ENCODE measurements at regions not wholly inside any gene's neighbourhood (a gene's known extent, or its start where the extent isn't known, plus 50 kb on each side); places are given as distances from the start of the nearest gene placed in this dataset.

DNA sequence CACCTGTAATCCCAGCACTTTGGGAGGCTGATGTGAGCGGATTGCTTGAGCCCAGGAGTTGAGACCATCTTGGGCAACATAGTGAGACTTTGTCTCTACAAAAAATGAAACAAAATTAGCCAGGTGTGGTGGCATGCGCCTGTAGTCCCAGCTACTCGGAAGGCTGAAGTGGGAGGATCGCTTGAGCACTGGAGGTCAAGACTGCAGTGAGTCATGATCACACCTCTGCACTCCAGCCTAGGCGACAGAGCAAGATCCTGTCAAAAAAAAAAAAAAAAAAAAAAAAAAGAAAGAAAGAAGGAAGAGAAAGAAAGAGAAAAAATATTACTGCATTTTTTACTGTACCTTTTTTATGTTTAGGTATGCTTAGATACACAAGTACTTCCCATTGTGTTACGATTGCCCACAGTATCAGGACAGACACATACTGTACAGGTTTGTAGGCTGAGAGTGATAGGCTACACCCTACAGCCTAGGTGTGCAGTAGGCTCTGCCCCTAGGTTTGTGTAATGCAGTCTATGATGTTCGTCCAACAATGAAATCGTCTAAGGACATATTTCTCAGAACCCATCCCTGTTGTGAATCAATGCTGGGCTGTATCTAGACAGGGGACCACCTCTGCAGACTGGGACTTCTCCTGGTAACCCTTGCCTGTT, 160.4 kb upstream of the PWP1 start:
- DNase-seq (ENCODE audit: low spot score) = no peak

DNA sequence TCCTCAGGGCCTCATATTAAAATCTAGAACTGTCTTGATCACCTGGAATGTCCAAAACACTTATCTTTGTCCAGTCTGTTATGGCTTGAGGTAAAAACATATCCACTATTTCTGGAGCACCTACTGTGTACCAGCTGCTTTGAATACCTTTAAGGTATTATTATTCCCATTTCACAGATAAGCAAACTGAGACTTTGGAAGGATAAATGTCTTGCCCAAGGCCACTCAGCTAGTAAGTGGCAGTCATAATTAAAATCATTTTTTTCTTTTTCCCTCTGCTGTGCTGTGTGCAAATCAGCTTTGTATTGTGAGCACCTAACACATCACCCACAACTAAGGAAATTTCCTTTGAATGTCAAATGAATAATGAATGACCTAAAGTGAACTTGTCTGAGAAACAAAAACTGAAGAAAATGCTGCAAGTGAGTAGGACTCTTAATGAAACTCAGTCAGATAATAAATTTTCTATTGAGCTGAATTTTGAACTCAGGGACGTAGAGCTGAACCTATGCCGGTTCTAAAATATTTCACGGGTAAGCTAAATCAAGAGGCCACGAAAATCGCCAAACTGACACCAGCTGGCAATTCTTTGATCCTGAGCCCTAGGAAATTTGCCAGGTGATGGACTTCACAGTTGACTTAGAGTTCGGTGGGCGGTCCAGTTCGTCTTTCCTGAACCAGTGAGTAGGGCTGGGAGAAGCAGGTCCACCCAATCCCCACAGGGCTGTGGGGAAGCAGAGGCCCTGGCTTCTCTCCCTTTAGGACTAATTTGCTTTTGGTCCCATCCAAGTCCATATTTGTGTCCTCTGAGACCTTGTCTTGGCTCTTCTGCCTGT, 159.7 kb upstream of the PWP1 start:
- DNase-seq (ENCODE audit: low spot score) = no peak

DNA sequence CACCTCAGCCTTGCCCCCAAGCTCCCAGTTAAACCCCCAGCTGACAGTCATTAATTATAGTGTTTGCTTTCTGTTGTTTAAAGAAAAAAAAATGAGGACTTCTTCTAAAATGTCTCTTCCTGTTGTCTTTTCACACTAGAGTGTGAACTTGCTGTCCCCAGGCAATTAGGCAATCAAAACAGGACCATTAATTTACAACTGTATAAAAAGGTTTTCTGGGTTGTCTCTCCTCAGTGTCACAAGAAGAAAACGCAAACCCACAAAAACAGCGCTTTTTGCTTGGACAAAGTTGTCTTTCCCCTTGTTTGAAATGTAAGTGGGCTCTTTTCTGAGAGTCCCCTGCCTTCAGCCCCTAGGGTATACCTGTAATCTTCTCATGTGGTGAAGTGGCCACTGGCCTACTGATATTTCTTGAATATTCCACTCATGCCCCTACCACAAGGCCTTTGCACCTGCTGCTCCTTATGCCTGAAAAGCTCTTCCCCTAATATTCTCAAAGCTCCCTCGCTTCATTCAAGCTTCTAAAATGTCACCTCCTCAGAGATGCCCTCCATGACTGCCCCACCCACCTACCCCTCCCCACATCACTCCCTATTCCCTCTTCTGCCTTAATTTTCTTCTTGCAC, 158.9 kb upstream of the PWP1 start:
- no peak for DNase-seq (ENCODE audit: low spot score)

DNA sequence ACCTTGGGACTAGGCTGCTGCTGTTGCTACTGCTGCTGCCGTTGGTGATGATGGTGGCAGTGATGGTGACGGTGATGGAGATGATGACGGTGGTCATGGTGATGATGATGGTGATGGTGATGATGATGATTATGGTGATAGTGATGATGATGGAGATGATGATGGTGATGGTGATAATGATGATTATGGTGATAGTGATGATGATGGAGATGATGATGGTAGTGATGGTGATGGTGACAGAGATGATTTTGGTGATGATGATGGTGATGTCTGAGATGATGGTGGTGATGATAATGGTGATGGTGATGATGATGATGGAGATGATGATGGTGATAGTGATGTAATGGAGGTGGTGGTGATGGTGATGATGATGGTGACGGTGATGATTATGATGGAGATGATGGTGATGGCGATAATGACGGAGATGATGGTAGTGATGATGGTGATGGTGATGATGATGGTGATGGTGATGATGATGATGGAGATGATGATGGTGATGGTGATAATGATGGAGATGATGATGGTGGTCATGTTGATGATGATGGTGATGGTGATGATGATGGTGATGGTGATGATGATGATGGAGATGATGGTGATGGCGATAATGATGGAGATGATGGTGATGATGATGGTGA, 156.8 kb upstream of the PWP1 start:
- no peak for DNase-seq (ENCODE audit: low spot score)

DNA sequence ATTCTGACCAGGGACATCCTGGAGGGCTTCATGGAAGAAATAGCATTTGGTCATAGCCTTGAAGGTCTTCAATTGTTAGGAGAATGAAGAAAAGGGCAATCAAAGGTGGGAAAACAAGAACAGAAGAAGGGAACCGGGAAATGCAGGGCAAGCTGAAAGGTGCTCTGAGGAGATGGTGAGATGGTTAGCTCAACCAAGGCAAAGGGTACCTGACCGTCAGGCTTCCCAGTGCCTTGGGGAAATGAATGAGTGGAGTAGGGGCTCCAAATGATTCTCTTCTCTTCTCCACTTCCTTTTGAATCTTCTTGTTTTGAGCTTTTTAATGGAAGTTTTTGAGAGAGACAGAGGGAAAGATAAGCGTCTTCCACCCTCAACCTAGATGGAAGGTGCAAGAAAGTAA, 155.6 kb upstream of the PWP1 start:
- DNase-seq (ENCODE audit: low spot score) = no peak

DNA sequence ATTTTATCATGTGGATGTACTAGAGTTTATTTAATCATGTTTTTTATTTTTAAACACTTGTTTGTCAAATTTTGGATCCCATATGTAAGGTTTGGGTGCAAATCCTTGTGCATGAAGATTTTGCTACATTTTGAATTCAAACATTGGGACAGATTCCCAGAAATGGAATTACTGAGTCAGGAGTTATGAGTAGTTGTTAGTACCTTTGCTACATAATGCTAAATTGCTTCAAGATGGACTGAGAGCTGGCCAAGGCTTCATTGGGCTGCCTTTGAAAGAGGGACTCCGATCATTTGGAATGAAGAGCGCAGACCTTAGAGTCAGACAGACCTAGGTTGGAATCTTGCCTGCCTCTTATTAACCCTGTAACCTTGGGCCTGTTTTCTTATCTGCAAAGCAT, 154.9 kb upstream of the PWP1 start:
- DNase-seq (ENCODE audit: low spot score) = peak; percentile 36

DNA sequence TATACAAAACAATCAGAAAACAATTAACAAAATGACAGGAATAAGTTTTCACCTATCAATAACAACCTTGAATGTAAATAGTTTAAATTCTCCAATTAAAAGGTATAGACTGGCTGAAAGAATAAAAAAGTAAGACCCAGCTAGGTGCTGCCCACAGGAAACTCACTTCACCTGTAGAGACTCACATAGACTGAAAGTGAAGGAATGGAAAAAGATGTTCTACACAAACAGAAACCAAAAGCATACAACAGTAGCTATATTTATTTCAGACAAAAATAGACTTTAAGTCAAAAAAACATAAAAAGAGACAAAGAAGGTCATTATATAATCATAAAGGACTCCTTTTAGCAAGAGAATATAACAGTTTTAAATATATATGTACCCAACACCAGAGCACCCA, 152.4 kb upstream of the PWP1 start:
- no peak for DNase-seq (ENCODE audit: low spot score)

DNA sequence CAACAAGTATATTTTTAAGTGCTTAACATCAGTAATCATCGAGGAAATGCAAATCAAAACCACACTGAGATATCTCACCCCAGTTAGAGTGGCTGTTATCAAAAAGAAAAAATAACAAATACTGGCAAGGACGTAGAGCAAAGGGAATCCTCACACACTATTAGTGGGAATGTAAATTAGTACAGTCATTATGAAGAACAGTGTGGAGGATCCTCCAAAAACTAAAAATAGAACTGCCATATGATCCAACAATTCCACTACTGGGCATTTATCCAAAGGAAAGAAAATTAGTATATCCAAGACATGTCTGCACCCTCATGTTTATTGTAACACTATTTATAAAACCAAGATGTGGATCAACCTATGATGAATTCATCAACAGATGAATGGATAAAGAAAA, 149.0 kb upstream of the PWP1 start:
- DNase-seq (ENCODE audit: low spot score) = no peak

DNA sequence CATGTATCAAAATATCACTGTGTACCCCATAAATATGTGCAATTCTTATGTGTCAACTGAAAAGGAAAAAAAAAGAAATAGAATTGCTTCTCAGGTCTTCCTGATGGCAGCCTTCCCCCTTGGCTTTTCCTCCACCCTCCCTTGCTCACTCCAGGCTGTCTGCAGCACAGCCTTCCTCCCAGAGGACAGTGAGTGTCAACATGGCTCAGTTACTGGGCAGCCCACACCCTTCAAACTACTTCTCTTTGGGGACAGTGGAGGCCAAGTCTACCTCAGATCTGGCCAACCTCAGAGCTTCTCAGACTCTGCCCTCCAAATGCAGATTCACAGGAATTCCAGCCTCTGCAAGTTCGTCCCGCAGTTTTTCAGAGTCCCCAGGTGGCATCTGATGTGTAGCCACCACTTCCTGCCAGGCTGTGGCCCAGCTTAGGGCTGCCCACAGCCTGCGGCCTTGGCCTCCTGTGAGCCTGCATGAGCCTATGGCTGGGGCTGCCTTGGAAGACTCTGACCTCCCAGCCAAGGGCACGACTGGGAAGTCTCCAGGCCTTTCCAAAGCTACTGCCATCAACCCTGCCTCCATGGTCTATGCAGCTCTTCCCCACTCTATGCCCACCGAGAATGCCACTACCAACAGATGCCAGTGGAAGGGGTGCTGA, 148.0 kb upstream of the PWP1 start:
- no peak for DNase-seq (ENCODE audit: low spot score)

DNA sequence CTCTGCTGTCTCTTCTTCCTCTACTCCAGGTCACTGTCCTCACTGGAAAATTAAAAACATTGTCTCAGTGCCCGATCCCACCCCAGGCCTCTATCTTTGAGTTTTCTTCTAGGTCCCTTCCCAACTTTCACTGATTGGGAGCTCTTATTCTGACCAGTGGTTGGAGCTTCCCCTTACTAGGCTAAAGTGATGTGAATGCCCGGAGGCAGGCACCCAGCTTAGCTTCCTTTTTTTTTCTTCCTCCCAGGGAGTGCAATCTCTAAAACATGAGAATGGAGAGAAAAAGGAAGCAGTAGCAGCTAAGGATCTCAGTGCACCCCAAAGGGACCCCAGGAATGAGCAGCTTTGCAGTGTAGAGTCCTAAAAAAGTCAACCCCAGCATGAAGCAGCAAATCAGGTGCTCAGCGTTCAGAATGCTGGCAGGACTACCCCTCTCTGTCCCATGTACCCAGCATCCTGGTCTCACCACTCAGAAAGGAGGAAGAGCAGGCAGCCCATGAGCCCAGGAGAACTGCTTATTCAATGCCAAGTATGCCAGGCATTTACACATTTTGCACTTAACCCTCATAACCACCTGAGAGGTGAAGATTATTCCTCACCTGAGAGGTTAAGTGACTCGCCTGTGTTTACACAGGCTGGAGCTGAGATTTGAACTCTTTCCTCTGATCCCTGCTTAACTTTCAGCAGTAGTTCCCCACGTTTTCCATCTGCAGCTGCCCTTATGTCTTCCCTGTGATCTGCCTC, 146.2 kb upstream of the PWP1 start:
- DNase-seq (ENCODE audit: low spot score) = no peak

DNA sequence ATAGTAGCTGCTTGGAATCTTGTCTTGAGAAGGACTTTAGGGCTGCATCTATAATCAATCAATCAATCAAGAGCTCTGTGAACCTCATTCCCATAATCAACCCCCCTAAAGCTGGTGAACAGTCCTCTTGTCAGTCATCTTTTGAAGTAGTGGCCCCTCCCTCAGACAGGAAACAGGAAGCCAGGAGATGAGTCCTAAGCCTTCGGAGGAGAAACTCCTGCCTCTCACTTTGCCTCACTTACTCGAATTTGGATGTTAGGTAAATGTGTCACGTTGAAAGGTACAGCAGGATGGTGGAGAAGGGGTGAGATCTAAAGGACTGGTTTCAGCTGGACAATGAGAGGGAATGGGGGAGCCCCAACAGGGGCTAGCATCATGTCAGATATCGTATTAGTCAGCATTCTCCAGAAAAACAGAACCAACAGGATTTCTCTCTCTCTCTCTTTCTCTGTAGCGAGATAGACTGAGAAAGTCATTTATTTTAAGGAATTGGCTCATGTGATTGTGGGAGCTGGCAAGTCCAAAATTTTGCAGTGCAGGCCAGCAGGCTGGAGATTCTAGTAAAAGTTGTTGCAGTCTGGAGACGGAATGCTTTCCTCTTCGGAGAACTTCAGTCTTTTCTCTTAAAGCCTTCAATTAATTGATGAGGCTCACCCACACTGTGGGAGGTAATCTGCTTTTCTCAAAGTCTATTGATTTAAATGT, 144.4 kb upstream of the PWP1 start:
- DNase-seq (ENCODE audit: low spot score) = no peak

DNA sequence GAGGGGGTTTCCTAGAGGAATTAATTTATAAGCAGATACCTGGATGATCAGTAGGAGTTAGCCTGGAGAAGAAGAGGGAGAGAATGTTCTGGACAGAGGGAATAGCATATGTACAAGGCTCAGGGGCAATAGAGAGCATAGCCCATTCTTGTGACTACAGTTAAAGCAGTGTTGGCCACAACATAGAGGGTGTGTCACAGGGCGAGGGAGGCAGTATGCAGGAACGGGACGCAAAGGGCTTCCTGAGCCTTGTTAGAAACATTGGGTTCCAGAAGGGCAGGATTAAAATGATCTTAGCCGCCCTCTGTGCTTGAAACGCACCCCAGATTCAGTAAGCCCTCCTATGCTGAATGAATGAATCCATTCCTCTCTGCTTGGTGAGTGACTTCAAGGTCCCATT, 142.2 kb upstream of the PWP1 start:
- DNase-seq (ENCODE audit: low spot score) = no peak

DNA sequence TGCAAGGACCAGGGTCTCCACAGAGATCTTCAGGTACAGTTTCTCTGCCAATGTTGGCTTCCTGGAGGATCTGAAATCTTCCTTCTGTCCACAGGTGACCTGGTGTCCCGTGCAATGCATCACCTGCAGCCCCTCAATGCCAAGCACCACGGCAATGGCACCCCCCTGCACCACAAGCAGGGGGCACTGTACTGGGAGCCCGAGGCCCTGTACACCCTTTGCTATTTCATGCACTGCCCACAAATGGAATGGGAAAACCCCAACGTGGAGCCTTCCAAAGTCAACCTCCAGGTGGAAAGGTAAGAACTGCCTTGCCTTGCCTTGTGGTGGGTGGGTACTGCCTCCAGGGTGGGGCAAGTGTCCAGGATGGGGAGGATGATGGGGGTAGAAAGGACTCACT, 141.8 kb upstream of the PWP1 start:
- DNase-seq (ENCODE audit: low spot score) = no peak

DNA sequence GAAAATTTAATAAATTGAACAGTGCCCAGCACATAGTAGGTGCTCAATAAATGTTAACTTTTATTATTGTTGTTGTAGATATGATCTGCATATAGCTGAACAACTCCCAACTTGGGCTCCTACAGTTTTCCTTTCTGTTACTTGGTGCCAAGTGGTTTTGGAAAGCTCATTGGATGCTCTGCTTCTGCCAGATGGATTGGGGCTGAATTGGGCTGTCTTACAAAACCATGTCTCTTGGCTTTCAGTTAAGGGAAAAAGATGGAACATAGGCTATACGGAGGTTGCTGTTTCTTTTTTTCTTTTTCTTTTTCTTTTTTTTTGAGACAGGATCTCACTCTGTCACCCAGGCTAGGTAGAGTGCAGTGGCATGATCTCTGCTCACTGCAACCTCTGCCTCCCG, 140.7 kb upstream of the PWP1 start:
- peak; percentile 44 for DNase-seq (ENCODE audit: low spot score)

DNA sequence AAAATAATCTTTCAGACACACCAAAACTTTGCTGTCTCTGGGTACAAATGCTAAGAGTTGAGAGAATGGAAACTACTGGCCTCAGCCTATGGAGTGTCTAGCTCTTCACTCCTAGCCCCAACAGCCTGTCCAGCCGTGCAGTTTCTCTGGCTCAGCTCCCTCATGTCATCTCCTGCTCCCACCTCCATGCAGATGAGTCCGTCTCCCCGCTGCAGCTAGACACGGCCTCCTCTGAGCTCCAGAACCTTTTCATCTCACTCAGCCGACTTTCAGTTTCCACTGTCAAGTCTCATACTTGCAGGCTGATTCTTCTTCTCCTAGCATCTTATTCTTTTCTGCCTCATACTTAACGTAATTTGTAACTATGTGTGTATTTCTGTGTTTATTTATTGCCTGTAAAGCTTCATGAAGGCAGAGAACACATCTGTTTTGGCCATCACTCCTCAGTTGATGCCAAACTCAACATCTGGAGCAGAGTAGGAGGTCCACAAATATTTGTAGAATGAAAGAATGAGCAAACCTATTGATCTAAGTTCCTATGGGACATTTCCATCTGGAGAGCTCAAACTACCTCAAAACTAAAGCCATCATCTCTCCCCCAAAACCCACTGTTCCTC, 139.8 kb upstream of the PWP1 start:
- DNase-seq (ENCODE audit: low spot score) = peak; percentile 34

DNA sequence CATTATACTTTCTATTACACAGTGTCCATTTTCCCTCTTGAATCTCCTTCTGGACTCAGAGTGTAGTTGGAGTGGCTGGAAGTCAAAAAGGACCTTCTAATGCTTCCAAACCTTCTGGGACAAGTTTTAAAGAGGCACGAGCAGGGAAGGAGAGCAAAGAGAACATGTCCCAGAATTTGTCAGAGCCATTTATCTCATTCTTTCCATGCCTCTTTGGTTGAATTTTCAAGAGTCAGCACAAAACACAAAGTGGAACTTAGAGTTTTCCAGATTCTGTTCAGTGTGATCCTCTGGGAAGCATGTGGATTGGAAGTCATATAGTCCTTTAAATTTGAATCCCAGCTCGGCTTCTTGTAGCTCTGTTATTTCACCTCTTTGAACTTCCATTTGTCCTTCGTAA, 138.2 kb upstream of the PWP1 start:
- no peak for DNase-seq (ENCODE audit: low spot score)

DNA sequence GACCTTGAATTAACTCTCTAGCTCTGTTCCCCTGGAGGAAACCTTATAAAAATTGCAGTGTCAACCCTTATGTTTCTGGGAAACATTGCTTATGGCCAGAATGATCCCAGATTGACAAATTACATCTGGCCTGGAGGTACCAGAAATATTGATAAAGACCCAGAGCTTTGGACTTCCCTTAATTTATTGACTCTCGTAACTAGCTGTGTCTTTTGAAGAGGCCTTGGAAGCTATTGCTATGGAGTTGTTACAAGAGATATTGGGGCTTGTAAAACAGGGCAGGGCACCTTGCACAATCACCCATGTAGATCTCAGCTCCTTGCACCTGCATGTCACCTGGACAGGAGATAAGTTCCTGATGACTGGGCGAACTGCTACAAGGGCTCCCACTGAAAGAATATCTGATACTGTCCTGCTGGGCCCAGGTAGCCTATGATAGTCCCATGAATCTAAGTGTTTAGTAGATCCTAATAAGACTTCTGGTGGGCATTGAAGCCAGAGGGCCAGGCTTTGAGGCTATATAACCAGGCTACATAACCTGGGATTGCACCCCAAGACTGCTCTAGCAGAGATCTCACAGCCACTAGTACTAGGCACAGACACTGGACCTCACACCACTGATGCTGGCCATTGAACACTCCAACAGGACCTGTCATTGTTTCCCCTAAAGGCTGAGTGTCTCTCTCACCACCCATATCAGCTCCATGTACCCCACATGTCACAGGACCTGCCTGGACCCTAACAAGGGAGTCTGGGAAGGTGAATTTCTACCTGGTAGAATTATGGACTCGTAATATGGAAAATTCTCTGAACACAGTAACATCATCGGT, 135.7 kb upstream of the PWP1 start:
- DNase-seq (ENCODE audit: low spot score) = no peak

DNA sequence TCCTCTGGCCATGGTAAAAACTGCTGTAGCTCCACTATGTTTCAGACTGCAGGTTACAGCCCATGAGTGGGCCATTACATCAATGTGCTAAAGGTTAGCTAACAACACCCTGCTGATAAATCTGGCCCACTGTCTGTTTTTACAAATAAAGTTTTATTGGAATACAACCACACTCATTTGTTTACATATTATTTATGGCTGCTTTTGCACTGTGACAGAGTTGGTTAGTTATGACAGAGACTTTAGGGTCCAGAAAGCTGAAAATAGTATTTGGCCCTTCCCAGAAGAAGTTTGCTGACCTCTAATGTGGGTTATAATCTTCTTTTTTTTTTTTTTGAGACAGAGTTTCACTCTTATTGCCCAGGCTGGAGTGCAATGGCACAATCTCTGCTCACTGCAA, 134.2 kb upstream of the PWP1 start:
- DNase-seq (ENCODE audit: low spot score) = no peak

DNA sequence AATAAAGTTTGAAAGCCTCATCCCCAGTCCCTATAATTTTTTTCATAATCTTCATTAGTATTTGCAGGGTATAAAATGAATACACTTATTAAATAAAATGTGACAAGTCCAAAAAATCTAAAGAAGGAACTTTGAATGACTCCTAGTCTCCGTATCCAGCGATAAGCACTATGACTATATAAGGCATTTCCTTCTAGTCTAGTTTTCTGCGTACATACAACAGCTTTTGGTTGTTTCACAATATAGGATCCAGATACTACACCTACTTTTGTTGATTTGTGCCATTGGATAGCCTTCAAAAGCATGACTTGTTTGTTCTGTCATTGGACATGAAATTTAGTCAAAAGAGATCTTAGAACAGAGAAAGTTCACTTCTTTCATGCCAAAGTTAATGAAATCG, 133.3 kb upstream of the PWP1 start:
- DNase-seq (ENCODE audit: low spot score) = no peak
